ENCODE measurements at regions not wholly inside any gene's neighbourhood (a gene's known extent, or its start where the extent isn't known, plus 50 kb on each side); places are given as distances from the start of the nearest gene placed in this dataset.

DNA sequence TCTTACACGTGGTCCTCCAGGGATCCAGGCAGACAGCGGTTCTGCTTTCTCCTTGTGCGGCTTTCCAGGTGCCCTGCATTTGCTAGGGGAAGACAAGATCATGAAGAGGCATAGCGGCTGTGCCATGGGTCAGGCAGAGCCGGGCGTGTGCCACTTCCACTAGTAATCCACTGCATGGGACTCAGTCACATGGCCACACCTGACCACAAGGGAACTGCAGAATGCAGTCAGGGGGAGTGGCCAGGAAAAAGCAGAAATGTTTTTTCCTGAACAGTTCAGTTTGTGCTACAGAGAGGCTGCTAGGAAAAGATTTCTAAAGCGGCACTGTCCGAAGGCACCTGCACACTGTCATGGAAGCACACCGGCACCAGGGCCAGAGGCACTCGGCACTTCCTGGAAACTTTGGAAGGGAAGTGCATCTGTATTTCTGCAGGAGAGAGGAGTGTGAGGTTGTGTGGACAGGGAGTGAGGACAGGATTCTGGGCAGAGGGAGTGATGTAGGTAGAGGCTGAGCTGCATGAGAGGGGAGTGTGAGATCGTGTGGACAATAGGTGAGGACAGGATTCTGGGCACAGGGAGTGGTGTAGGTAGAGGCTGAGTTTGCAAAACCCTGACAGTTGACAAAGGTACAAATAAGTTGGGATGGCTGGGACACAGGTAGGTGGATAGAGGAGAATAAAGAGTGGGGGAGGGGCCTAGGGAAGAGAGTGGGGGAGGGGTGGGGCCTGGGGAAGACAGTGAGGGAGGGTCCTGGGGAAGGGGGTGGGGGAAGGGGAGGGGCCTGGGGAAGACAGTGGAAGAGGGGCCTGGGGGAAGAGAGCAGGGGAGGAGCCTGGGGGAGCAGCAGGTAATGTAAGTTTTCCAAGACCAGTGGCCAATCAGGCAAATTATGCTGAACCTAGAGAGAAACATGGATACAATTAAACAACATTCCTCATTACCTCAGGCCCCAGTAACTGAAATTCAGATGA is 1436.3 kb downstream of the TBC1D22A start:
- DNase-seq = no peak

- DNase-seq = no peak
Observed at GRCh38 chr22:48197189-48197690, 1434.8 kb downstream of the TBC1D22A start.

- no peak for DNase-seq
Observed at GRCh38 chr22:48192920-48193319, 1430.5 kb downstream of the TBC1D22A start.

- no peak for DNase-seq
Observed at GRCh38 chr22:48192071-48192470, 1429.6 kb downstream of the TBC1D22A start.

- DNase-seq = no peak
Observed at GRCh38 chr22:48188231-48188721, 1425.8 kb downstream of the TBC1D22A start.

DNA sequence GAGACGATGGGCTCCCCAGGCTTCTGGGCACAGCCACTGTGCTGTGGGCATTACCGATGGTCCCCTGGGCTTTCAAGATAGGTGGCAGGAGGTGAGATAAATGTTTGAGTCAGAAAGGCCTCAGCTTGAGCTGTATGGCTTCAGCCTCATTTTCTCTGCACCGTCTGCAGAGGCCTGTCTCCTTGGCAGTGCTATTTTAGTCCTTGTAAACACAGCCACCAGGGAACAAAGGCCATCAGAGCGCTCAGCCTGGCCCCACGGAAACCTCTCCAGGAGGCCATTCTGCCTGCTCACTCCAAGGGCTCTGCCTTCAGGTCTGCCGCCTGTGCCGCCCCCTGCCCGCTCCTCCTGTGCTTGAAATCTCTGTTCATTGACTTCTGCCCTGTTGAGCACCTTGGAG is 1424.9 kb downstream of the TBC1D22A start:
- DNase-seq = no peak

DNA sequence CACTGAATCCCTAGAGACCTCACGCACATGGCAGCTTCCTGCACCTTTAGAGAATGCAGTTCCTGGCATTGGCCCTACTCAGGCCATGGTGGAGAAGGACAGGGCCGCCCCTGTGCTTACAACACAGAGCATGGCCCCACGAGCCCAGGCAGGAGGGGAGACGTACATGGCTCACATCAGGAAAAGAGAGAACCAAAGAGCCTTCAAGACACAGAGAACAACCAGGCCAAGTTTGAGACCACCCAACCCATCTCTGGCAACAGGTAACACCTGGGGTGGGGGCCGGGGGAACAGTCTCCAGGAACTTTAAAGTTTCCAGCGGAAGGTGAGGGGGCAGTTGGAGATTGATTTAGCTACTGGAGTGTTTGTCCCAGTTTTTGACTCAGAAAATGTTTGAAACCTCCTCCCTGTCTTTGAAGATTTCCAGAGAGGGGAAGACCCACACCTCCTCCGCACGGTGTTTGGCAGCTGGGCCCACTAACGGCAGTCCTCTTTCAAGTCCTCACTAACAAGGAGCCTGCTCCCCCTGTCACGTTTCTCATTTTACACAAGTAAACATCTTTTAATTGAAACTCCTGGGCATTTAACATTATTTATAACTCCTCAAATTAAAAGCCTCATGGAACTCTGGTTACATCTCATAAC is 1423.8 kb downstream of the TBC1D22A start:
- DNase-seq = no peak

- DNase-seq = no peak
Observed at GRCh38 chr22:48185071-48186055, 1422.9 kb downstream of the TBC1D22A start.

DNA sequence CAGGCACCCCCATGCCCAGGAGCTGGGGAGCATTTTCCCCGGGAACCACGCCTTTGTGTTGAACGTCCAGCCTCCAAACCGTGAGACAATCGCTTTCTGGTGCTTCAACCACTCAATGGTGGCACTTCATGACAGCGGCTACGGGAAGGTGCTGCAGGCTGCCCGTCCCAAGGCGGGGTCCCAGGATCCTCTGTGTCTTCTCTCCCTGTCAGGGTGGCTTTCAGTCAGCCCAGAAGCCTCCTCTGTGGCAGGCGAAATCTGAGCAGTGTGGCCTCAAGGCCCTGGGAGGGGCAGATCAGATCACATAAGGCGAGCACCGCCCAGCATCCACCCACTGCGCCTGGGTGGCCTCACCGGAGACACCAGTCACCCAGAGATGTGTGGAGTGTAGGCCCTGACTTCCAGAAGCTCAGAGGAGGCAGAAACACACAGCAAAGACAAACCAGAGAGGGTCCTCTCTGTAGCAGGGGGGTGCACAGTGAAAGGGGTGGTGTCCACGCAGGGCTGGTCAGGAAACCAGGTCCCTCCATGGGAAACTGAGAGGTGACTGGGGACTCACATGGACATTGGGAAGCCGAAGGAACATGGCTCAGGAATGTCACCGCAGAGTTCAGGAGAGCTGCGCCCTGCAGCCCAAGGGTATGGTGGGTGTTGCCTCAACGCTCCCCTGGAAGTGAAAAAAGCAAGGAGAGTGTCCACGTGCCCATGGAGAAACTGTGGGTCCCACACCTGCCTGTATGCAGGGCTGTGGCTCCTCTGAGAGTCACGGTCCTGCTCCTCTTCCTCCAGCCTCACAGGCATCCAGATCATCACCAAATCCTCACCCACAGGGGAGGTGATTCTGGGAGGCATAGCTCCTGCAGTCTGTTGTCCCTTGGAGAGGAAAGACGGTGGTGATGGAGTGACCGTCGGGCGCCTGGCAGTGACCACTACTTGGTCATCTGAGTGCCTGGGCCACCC is 1420.7 kb downstream of the TBC1D22A start:
- no peak for DNase-seq

DNA sequence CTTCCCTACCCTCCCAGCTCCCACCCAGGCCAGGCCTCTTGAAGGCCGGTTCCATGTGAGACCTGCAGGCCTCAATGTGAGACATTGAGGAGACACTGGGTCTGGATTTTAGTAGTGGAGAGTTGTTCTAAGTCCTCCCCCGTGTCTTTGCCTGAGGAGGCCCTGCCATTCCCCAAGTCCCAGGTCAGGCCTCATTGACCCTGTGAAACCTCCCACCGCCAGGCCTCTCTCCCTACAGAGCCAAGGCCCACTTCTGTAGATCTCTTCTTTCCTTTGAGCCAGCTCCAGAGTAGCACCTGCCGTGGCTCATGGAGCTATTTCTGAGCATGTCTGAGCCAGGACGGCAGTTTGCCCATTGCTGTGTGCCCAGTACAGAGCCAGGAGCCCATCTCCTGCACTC is 1419.6 kb downstream of the TBC1D22A start:
- no peak for DNase-seq

DNA sequence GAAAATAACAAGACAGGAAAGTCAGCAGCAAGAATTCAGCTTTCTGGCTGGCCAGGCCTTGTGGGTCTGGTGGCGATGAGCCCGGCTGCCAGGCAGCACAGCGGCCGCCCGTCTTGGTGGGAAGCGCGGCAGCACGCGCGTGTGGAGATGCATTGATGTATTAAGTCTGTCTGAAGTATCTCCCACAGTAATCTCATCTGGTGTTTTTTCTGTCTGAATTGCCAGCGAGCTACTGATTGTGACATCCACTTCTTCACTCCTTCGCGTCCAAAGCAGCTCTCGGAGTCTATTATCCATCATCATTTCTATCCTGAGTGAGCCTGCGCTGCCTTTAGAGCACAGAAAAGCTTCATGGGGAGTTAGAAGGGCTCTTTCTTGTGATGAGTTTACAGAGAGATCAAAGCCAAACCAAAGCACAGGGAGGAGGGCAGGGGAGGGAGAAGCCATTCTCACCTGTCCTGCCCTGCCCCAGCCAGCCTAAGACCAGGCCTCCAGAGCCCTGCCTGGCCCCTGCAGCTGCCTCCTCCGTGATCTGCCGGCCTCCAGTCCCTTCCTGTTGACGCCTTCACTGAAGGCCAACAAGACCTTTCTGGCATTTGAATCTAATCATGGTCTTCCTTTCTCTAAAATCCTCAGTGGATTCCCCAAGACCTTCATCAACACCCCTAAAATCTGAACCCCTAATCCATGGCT is 1419.0 kb downstream of the TBC1D22A start:
- DNase-seq = no peak

DNA sequence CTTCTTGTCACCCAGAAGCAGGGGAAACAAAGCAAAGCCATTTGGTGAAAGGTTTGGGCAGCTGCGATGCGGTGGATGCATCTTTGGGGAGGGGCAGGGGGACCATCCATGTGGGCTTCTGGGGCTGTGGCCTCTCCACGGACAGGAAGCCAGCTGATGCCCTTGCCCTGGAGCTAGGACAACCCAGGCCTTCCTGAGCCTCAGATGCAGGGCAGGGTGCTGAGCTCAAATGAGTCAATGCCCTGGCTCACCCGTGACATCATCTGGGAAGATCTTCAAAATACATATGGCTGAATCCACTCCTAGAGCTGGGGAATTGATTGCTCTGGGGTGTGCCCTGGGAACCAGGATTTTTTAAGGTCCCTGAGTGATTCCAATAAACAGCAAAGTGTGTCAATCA is 1418.2 kb downstream of the TBC1D22A start:
- no peak for DNase-seq

DNA sequence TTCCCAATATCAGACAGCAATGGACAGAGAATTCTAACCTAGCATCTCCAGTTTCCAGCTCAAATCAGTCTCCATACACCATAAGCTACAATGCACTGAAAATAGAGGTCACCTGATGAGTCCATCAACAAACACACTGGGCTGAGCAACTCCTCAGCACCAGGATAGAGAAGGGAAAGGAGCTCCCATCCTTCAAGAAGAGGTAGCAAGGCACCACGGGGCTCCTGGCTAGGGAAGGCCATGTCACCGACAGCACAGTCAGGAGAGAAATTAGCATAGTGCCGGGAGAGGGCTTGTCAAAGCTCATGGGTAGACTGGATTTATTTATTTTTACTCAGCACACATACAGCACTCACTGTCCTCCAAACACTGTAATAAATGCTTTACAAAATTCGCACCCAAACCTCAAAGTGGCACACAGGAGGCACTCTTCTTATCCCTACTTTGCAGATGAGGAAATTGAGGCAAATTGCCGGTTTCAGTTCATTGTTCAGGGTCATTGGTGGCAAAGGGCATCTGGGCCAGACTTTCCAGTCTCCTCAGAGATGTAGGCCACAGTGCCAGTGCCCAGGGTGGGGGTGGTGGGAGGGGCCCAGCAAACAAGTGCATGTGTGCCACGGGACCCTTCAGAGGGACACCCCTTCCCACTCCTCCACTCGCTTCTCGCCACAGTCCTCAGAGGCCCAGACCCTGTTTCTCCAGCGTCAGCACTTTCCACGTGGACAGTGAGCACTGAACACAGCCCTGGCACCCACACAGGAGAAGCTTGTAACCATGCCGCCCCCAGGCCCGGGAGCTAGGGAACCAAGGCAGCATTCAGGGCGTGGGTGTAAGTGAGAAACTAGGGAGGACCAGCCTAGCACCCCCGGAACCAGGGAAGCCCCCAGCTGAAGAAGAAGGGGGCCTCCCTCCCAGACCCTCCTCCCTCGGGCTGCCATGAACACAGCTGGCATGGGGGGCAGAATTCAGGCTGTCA is 1417.4 kb downstream of the TBC1D22A start:
- no peak for DNase-seq

DNA sequence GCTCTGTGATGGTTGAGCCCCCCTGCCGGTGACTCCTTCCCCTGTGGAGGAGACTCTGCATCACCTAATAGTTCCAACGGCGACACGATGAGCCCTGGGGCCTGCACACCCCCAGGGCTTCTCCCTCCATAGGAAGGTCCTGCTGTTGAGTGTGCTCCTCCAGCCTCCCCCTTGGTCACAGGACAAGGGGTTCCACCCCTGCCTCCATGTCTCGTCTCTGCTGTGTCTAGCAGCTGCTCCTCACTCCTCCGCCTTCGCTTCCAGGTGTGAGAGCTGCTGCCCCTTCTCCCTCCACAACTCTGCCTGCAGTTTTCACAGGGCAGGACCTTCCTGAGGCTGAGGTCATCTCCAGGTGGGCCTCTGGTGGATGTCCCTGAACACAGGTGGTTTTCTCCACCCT is 1416.1 kb downstream of the TBC1D22A start:
- DNase-seq = no peak

GRCh38 chr22:48177631-48178030 is 1415.2 kb downstream of the TBC1D22A start:
- DNase-seq = no peak

GRCh38 chr22:48175721-48176120 is 1413.3 kb downstream of the TBC1D22A start:
- no peak for DNase-seq

DNA sequence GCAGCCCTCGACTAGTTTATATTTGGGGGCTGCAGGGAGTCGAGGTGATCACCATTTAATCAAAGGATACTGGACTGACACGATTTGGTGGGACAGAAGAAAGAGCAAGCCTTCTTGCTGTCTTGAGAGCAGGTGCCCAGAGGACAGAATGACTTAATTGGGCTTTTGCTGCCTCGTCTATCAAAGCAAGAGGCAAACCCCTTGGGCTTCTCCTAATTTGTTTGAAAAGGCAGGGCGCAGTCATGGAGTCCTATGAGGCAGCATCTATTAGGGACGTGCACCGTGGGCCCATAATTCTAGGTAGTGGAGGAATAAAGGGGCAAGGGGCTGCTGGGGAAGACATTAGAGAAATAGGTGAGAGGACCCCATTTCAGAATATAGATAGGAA is 1411.3 kb downstream of the TBC1D22A start:
- DNase-seq = no peak

GRCh38 chr22:48173061-48173772 is 1410.8 kb downstream of the TBC1D22A start:
- DNase-seq = no peak

DNA sequence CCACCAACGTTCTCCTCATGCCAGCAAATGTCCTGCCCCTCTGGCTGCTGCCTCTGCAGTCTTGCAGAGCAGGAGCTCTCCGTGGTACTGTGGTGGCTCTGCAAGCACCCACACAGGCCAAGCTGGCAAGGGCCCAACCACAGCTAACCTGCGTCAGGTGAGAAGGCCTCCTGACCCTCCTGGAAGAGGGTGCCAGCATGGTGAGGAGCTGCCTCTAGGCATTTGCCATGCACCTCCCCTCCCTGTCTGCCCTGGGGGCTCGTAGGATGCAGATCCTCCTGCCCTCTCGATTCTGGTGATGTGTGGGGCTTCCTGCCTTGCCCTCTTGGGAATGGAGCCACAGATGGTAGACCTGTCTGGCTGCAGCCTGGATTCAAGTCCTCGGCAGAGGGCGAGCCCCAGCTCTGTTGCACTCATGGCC is 1408.8 kb downstream of the TBC1D22A start:
- no peak for DNase-seq
